Neuronal stem cell (in vitro differentiated cells): ENCODE measurements at regions not wholly inside any gene's neighbourhood (a gene's known extent, or its start where the extent isn't known, plus 50 kb on each side); places are given as distances from the start of the nearest gene placed in this dataset.

ENCODE experiments used
- DNase-seq: peaks from one replicate; pipeline ENCODE4 v3.0.0-alpha.2; 2013; ENCODE audit warnings: low spot score
- H2AFZ ChIP-seq: one replicate; pipeline ENCODE4 v1.6.1; 2013; ENCODE audit warnings: mild to moderate bottlenecking, low read length, inconsistent platforms
- H2AK5ac ChIP-seq: 2 replicates; pipeline ENCODE4 v1.6.1; 2013; ENCODE audit warnings: low read depth, mild to moderate bottlenecking, inconsistent platforms, low read length, moderate library complexity, mixed read lengths
- H2BK120ac ChIP-seq: 2 replicates; pipeline ENCODE4 v1.6.1; 2013; ENCODE audit warnings: low read depth, mild to moderate bottlenecking, inconsistent platforms, low read length, moderate library complexity, mixed read lengths
- H2BK12ac ChIP-seq: one replicate; pipeline ENCODE4 v1.6.1; 2013; ENCODE audit warnings: low read length, inconsistent platforms
- H2BK15ac ChIP-seq: 2 replicates; pipeline ENCODE4 v1.6.1; 2013; ENCODE audit warnings: mild to moderate bottlenecking, low read length, inconsistent platforms, mixed read lengths
- H2BK5ac ChIP-seq: one replicate; pipeline ENCODE4 v1.6.1; 2013; ENCODE audit warnings: inconsistent platforms, mild to moderate bottlenecking, low read length, moderate library complexity
- H3K14ac ChIP-seq: one replicate; pipeline ENCODE4 v1.6.1; 2013; ENCODE audit warnings: low read length, inconsistent platforms
- H3K18ac ChIP-seq: 2 replicates; pipeline ENCODE4 v1.6.1; 2013; ENCODE audit warnings: low read length, inconsistent platforms
- H3K23ac ChIP-seq: 2 replicates; pipeline ENCODE4 v1.6.1; 2013; ENCODE audit warnings: low read depth, mild to moderate bottlenecking, mixed read lengths, low read length, inconsistent platforms; ENCODE audit not compliant: poor library complexity
- H3K27ac ChIP-seq: replicated peaks from 3 replicates; pipeline ENCODE4 v1.5.1; 2013; ENCODE audit warnings: low read length, inconsistent platforms
- H3K27me3 ChIP-seq, 3 experiments: 2 replicates each; pipeline ENCODE4 v1.6.1; 2013; ENCODE audit warnings: low read length in 3 of 3, mild to moderate bottlenecking in 2 of 3, inconsistent platforms in 1 of 3, low read depth in 1 of 3, mixed read lengths in 1 of 3, moderate library complexity in 1 of 3; ENCODE audit not compliant: control insufficient read depth in 3 of 3, insufficient read depth in 3 of 3
- H3K36me3 ChIP-seq, 2 donors: replicated peaks in 1 of 2; 2 replicates each; pipeline ENCODE4 v1.6.1; 2013; ENCODE audit warnings: low read length in 2 of 2; ENCODE audit not compliant: control insufficient read depth in 2 of 2, insufficient read depth in 2 of 2
- H3K4ac ChIP-seq: 2 replicates; pipeline ENCODE4 v1.6.1; 2013; ENCODE audit warnings: inconsistent platforms, mild to moderate bottlenecking, low read length, moderate library complexity
- H3K4me1 ChIP-seq, 2 donors: 1 replicate in 1 of 2; 2 replicates in 1 of 2; pipeline ENCODE4 v1.6.1; 2013; ENCODE audit warnings: low read length in 2 of 2, low read depth in 1 of 2; ENCODE audit not compliant: control insufficient read depth in 2 of 2, insufficient read depth in 1 of 2
- H3K4me2 ChIP-seq: one replicate; pipeline ENCODE4 v1.6.1; 2013; ENCODE audit warnings: mild to moderate bottlenecking, low read length, inconsistent platforms; ENCODE audit not compliant: insufficient read depth, poor library complexity, severe bottlenecking
- H3K4me3 ChIP-seq, 2 donors: 2 replicates each; pipeline ENCODE4 v1.5.1; 2013; ENCODE audit warnings: low read length in 2 of 2, mild to moderate bottlenecking in 2 of 2, inconsistent platforms in 1 of 2, moderate library complexity in 1 of 2
- H3K79me1 ChIP-seq: one replicate; pipeline ENCODE4 v1.6.1; 2013; ENCODE audit warnings: low read depth, mild to moderate bottlenecking, inconsistent platforms, low read length, moderate library complexity
- H3K9ac ChIP-seq: one replicate; pipeline ENCODE4 v1.6.1; 2013; ENCODE audit warnings: mild to moderate bottlenecking, low read depth, low read length, inconsistent platforms; ENCODE audit not compliant: poor library complexity
- H3K9me3 ChIP-seq, 2 donors: replicated peaks in 1 of 2; 2 replicates each; pipeline versions ENCODE3 to v1.6.1; 2013; ENCODE audit warnings: low read length in 2 of 2, mild to moderate bottlenecking in 2 of 2, inconsistent platforms in 1 of 2, low read depth in 1 of 2, mixed read lengths in 1 of 2, moderate library complexity in 1 of 2; ENCODE audit not compliant: control insufficient read depth in 2 of 2, insufficient read depth in 1 of 2
- H4K8ac ChIP-seq: one replicate; pipeline ENCODE4 v1.6.1; 2013; ENCODE audit warnings: low read depth, mild to moderate bottlenecking, inconsistent platforms, low read length, moderate library complexity
- H4K91ac ChIP-seq: one replicate; pipeline ENCODE4 v1.6.1; 2013; ENCODE audit warnings: low read length, low read depth, mild to moderate bottlenecking, inconsistent platforms; ENCODE audit not compliant: poor library complexity
- WGBS, 2 donors: extraction: QIAGEN DNeasy Blood & Tissue Kit; methylation state at CpG; one replicate each; pipeline ENCODE4 v1.1.7; 2013; ENCODE audit warnings: missing lambda C conversion rate in 2 of 2, mixed read lengths in 1 of 2; ENCODE audit not compliant: insufficient read length in 2 of 2, insufficient replicate concordance in 1 of 2; ENCODE audit errors: extremely low coverage in 2 of 2; 5-methylcytosine and 5-hydroxymethylcytosine counted together

- H2BK5ac ChIP-seq: no peak overlapping the region
- no peak for DNase-seq
- no peaks in the 10 kb centered on the region for H3K27me3 ChIP-seq
- H3K4me2 ChIP-seq: no peak overlapping the region
- H3K9me3 ChIP-seq: no peaks in the 10 kb centered on the region
- no peak overlapping the region for H2BK15ac ChIP-seq
- WGBS, 2 donors: no CpG with 5 or more reads among the region's 5 CpGs
- H3K14ac ChIP-seq: no peak overlapping the region
- H2BK120ac ChIP-seq: no peak overlapping the region
- no peak overlapping the region for H3K9ac ChIP-seq
- no peaks in the 10 kb centered on the region for H3K79me1 ChIP-seq
- no peak overlapping the region for H2AFZ ChIP-seq
- no peak overlapping the region for H4K8ac ChIP-seq
- H3K4ac ChIP-seq: no peak overlapping the region
- H4K91ac ChIP-seq: no peak overlapping the region
- no peak overlapping the region for H3K18ac ChIP-seq
- H3K23ac ChIP-seq: no peak overlapping the region
- H3K4me1 ChIP-seq: peaks cover 0 to 4% of the 10 kb centered on the region in 2 donors
- no peak overlapping the region for H2BK12ac ChIP-seq
- no peak overlapping the region for H2AK5ac ChIP-seq
- no peak overlapping the region for H3K27ac ChIP-seq
- no peak overlapping the region for H3K4me3 ChIP-seq
- no peaks in the 10 kb centered on the region for H3K36me3 ChIP-seq
These were observed 222.4 kb upstream of the ZP4 start for GRCh38 chr1:238112952-238113621.

GRCh38 chr1:238111516-238111915, 220.8 kb upstream of the ZP4 start:
- no peak overlapping the region for H3K18ac ChIP-seq
- H3K27ac ChIP-seq: no peak overlapping the region
- no peak overlapping the region for H2AFZ ChIP-seq
- no peak for DNase-seq
- H3K4me3 ChIP-seq: no peak overlapping the region
- H3K79me1 ChIP-seq: no peaks in the 10 kb centered on the region
- no CpG with 5 or more reads among the region's 2 CpGs for WGBS, 2 donors
- no peak overlapping the region for H2BK120ac ChIP-seq
- H3K9me3 ChIP-seq: no peaks in the 10 kb centered on the region
- H2BK5ac ChIP-seq: no peak overlapping the region
- H3K4me2 ChIP-seq: no peak overlapping the region
- H3K9ac ChIP-seq: no peak overlapping the region
- no peak overlapping the region for H3K23ac ChIP-seq
- no peak overlapping the region for H3K14ac ChIP-seq
- no peak overlapping the region for H2AK5ac ChIP-seq
- H3K27me3 ChIP-seq: no peaks in the 10 kb centered on the region
- H3K36me3 ChIP-seq: no peaks in the 10 kb centered on the region
- no peak overlapping the region for H3K4ac ChIP-seq
- no peak overlapping the region for H4K8ac ChIP-seq
- no peak overlapping the region for H4K91ac ChIP-seq
- H2BK15ac ChIP-seq: no peak overlapping the region
- H3K4me1 ChIP-seq: peaks cover 0 to 4% of the 10 kb centered on the region in 2 donors
- no peak overlapping the region for H2BK12ac ChIP-seq

GRCh38 chr1:238111081-238111480, 220.4 kb upstream of the ZP4 start:
- Histone ChIP-seq H2AFZ (no peak overlapping the region), H3K9me3 (no peaks in the 10 kb centered on the region), H4K91ac (no peak overlapping the region), H3K14ac (no peak overlapping the region), H3K18ac (no peak overlapping the region), H3K36me3 (no peaks in the 10 kb centered on the region), H3K27me3 (no peaks in the 10 kb centered on the region), H3K4me2 (no peak overlapping the region), H2BK12ac (no peak overlapping the region), H2BK120ac (no peak overlapping the region), H2BK15ac (no peak overlapping the region), H3K4me3 (no peak overlapping the region), H4K8ac (no peak overlapping the region), H2AK5ac (no peak overlapping the region), H2BK5ac (no peak overlapping the region), H3K27ac (no peak overlapping the region), H3K23ac (no peak overlapping the region), H3K9ac (no peak overlapping the region), H3K4ac (no peak overlapping the region), H3K79me1 (no peaks in the 10 kb centered on the region), H3K4me1 (peaks cover 0 to 4% of the 10 kb centered on the region in 2 donors)
- no CpG with 5 or more reads among the region's 1 CpG for WGBS, 2 donors
- DNase-seq: no peak

GRCh38 chr1:238108417-238108816, 217.7 kb upstream of the ZP4 start:
- Histone ChIP-seq H2BK12ac (no peak overlapping the region), H3K14ac (no peak overlapping the region), H3K27me3 (no peaks in the 10 kb centered on the region), H3K79me1 (no peaks in the 10 kb centered on the region), H2BK120ac (no peak overlapping the region), H3K4me2 (no peak overlapping the region), H3K27ac (no peak overlapping the region), H3K4ac (no peak overlapping the region), H3K9me3 (no peaks in the 10 kb centered on the region), H2BK15ac (no peak overlapping the region), H2AFZ (no peak overlapping the region), H3K18ac (no peak overlapping the region), H3K9ac (no peak overlapping the region), H4K8ac (no peak overlapping the region), H3K4me1 (peaks cover 0 to 4% of the 10 kb centered on the region in 2 donors), H3K36me3 (no peaks in the 10 kb centered on the region), H2AK5ac (no peak overlapping the region), H2BK5ac (no peak overlapping the region), H3K4me3 (no peak overlapping the region), H3K23ac (no peak overlapping the region), H4K91ac (no peak overlapping the region)
- WGBS, 2 donors: no CpG with 5 or more reads among the region's 2 CpGs
- no peak for DNase-seq
